HG03558 (cell line): ENCODE measurements at regions not wholly inside any gene's neighbourhood (a gene's known extent, or its start where the extent isn't known, plus 50 kb on each side); places are given as distances from the start of the nearest gene placed in this dataset.

Source experiments
- ATAC-seq: cut with Tn5 transposase; IDR thresholded peaks from one replicate; pipeline ENCODE4 v1.9.1; 2021; ENCODE audit warnings: moderate number of reproducible peaks; ENCODE audit not compliant: unreplicated experiment; ENCODE audit errors: extremely low read depth

DNA sequence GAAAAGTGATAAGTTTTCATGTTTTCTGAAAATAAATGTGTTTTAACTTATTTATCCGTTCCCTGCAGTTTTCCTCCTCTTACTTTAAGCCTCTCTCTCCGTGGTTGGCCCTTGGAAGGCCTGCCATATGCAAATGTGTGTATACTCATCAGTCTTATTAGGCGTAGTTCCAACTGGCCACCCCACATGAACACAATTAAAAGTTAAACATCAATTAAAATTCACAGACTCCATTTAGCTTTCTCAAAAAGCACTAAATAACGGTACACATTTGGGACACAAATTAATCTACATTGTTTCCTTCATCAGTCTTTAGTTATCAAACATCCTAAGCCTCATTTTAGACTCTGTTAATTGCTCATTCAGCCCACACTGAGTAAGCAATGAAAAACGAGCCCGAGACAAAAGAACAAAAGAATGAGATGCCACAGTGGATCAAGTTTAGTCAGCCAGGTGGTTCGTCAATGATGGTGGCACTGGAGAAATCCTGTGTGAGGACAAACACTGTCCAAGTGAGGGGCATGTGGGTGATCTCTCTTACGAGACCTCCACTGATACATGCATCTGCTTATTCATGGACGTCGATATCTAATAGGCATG is 76.0 kb upstream of the TMCC3 start:
- ATAC-seq, result no peak

DNA sequence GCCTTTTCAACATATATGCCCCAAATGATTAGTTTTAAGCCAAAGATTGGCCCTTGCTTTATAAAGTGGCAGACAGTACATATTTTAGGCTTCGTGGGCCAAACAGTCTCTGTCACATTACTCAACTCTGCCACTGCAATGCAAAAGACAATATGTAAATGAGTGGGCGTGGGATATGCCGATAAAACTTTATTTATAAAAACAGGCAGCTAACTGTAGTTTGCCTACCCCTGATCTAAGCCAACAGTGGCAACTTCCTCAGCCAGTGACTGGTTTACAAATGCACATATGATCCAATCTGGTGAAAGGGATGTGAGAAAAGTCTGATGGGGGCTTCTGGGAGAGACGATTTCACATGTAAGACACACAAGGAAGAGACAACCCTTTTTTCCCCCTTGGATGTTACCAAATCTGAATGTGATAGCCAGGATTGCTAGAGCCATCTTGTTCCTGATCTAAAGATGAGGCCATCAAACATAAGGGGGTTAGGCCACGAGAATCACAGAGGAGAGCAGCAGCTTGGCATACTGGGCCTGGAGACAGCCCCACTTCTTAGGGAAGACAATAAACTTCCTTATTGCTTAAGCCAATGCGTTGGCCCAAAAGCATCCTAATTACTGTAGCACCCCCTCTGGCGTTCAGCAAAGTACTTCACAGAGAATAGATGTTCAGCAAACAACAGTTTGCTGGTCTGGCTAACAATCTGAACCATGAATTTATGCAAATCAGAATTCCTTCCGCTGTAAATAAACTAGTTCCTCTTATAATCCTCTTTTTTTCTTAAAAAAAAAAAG is 75.2 kb upstream of the TMCC3 start:
- no peak for ATAC-seq

DNA sequence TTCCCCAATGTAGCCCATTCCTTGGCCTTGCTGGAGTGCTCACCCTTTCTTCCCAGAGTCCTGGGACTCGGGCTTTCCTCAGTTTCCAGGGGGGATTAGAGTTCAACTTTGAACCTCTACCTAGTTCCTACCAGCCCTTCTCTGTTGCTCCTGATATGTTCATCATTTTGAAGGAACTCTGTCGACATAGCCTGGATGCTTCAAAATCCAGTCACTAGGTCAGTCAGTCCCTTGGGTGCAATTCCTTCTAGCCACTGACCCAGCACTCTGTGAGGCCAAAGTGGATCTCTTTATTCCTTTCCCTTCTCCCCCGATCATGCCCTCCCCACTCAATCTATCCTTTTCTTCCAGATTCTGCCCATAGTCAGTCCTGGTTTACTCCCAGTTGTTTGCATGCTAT is 72.3 kb upstream of the TMCC3 start:
- ATAC-seq, result no peak

DNA sequence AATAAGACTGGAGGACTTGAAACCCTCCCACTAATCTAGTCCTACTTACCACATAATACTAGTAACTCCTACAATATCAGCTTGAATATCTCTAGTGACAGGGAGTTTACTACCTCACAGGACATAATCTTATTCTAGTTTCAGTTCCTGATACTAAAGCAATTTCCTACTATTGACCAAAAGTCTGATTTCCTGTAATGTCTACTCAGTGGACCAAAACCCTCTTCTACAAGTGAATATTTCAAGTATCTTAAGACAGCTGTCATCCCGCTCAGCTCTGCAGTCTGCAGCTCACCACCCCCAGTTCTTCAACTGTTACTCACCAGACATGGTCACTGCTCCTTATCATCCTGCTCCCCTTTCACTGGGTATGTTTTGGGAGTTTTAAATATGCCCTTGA is 70.8 kb upstream of the TMCC3 start:
- peak; percentile 84 for ATAC-seq

DNA sequence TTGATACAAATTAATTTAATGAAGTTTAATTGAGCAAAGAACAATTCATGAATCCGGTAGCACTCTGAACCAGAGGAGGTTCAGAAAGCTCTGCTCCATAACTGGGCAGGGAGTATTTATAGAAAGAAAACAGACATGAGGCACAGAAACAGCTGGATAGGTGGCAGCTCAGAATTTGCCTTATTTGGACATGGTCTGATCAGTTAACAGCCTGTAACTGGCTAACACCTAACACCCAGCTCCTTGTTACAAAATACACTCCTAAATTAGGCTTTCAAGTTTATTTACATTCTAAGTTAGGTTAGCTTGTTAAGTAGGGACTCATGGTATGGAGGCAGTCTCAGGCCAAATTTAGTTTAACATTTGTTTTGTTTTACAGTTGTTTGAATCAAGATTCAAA is 67.8 kb upstream of the TMCC3 start:
- no peak for ATAC-seq

DNA sequence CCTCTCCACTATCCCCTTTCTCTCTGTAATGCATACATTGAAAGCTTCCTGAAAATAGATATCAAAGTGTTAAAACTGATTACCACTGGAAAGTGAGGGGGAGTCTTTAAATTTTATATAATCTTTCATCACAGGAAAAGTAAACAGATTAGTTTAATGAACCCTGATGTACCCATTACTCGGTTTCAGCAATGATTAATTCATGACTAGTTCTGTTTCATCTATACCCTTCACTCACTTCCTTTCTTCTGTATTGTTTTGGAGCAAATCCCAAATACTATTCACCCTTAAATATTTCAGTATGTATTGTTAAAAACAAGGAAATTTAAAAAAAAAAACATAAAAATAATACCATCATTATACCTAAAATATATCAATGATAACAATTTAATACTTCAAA is 67.3 kb upstream of the TMCC3 start:
- ATAC-seq, result no peak

DNA sequence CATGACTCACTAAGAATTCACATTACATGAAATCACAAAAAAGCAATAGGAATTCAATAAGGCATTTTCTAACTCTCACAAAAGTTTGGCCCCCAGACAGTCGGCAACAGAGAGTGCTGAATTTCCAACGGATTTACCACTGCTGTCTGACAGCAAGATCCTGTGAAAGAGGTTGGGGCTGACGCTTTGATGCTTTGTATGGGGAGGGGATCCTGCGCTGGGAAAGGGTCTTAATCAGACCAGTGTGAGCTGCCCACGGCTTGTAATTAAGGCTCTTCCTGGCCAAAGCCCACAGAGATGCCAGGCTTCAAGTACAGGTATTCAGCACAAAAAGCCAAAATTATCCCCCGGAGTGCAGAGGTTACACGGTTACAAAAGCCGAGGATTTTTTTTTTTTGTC is 66.8 kb upstream of the TMCC3 start:
- no peak for ATAC-seq

DNA sequence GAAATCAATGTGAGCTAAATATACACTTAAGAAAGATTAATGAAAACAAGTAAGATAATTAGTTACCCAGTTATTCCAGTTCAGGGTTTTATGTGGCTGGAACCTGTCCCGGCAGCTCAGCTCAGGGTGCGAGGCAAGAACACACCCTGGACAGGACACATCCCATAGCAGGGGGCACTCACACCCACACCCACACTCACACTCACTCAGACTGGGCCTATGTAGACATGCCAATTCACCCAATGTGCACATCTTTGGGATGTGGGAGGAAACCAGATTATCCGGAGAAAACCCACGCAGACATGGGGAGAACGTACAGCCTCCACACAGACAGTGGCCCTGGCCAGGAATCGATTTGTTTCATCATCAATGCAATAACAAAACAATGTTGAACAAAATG is 66.0 kb upstream of the TMCC3 start:
- ATAC-seq, result no peak

DNA sequence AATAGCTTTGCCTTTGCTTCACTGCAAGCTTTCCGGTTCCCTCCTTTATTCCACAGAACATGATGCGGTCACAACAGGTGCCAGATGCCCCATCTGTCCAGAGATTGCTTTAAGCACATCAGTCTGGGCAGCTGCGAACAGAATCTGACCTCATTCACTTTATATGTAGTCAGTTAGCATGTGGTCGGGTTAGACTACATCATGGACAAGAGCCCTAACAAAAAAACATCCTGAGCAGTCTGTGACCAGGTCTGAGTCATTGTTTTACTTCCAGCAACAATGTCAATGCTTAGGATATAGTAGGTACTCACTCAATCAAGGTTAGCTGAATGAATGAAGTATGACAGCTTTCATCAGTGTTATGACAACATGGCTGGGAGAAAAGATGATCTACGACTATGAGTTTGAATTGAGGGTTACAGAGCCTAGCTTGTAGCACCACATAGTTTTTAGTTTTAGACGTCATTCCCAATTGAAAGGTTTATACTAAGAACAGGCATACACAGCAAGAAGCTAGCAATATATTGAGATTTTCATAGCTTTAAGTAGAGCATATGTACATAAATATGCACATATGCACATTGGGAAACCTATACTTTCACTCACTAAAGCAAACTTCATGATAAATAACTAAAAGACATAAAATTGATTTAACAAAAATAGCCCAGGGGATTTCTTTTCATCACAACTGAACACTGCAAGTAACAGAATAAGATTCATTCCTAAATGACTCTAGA is 64.2 kb upstream of the TMCC3 start:
- ATAC-seq, result no peak

DNA sequence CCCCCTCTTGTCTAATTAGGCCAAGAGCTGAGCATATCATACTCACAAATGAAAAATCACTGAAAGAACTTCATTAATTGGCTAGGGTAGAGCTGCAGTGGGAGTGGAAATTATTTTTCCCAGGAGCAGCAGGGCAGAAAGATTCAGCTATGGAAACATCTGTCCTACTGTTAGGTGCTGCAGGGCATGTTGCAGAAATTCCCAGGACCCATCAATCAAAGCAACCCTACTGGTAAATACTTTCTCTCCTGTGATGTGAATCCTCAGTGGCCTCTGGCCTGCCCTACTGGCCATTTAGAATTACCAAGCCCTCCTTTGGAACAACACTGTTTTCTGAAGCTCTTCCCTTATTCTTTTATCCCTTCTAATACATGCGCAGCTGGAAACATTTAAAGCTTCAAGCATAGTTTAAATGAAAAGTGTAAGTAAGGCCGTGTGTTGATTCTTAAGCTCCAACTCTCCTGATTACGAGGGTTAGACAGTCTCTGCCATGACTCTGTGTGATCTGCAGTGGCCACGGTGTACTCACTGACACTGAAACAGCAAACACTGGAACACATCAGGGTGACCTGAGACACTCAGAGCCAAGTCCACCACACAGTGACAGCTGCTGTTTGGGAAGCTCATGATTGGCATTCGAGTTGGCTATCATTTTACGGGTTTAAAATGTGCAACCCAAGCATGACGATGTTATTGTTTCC is 62.6 kb upstream of the TMCC3 start:
- no peak for ATAC-seq

DNA sequence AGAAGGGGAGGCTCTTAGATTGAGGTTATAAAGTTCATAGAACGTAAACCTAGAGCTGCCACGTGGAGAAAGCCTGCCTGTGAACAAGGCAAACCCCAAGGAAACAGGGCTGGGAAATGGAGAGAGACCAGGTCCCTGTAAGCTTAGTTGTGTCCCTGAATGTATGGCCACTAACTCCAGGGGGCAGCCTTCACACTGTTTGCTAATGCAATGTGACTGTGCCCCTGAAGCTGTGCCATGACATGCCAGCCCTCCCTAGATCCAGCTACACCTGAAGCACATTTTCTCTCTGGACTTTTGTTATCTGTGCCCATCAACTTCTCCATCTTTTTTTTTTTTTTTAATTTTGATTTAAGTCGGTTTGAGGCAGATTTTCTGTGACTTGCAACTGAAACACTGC is 60.6 kb upstream of the TMCC3 start:
- no peak for ATAC-seq

DNA sequence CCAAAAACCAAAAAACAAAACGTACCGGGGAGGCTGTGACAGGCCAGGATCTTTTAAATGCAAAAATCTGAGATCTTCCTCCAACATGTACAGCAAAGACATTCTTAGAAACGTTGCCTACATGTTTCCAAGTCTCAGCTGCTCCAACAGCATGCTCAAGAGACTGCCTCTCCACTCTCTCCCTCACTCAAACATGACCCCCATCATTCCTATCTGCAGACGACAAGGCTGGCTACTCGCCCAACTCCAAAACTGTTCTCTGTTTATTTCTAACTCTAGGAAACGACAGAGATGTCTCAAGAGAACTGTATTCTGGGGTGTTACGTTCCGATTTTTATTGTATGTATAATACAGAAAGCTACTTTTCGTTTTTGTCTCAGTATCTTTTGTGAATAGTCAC is 57.5 kb upstream of the TMCC3 start:
- ATAC-seq, result no peak

DNA sequence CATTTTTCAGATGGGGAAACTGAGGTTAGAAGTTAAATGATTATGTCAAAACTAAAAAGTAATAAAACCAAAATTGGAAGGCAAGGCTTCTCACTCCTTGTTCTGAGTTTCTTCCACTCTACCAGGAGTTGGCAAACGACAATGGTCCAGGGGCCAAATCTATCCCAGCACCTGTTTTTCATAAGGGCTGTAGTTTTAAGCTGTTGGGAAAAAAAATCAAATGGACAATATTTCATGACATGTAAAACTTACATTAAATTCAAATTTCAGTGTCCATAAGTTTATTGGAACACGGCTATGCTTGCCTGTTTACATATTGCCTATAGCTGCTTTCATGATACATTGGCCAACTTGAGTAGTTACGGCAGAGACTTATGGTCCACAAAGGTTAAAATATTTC is 56.7 kb upstream of the TMCC3 start:
- no peak for ATAC-seq

DNA sequence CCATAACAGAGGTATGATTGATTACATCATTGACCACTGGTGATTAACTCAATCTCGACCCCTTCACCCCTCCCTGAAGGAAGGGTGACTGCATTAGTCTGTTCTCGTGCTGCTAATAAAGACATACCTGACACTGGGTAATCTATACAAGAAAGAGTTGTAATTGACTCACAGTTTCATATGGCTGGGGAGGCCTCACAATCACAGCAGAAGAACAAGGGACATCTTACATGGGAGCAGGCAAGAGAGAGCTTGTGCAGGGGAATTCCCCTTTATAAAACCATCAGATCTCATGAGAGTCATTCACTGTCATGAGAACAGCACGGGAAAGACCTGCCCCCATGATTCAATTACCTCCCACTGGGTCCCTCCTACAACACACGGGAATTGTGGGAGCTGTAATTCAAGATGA is 55.9 kb upstream of the TMCC3 start:
- peak; percentile 82 for ATAC-seq

DNA sequence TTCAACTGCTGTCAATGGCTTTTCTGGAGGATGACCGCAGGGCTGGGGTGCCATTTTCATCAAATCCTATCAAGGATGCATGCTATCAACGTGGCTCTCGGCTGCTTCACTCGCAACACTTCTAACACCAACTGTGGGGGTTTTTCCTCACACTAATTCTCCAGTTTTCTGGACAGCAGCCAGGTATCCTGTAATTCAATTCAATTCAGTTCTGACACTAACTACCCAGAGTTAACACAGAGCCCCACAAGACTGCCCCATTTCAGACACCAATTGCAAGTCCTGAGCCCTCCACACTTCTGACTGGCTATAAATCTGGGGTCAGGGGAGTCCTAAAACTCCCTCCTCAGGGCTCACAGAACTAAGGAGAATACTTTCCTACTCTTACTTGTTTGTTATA is 55.3 kb upstream of the TMCC3 start:
- no peak for ATAC-seq

DNA sequence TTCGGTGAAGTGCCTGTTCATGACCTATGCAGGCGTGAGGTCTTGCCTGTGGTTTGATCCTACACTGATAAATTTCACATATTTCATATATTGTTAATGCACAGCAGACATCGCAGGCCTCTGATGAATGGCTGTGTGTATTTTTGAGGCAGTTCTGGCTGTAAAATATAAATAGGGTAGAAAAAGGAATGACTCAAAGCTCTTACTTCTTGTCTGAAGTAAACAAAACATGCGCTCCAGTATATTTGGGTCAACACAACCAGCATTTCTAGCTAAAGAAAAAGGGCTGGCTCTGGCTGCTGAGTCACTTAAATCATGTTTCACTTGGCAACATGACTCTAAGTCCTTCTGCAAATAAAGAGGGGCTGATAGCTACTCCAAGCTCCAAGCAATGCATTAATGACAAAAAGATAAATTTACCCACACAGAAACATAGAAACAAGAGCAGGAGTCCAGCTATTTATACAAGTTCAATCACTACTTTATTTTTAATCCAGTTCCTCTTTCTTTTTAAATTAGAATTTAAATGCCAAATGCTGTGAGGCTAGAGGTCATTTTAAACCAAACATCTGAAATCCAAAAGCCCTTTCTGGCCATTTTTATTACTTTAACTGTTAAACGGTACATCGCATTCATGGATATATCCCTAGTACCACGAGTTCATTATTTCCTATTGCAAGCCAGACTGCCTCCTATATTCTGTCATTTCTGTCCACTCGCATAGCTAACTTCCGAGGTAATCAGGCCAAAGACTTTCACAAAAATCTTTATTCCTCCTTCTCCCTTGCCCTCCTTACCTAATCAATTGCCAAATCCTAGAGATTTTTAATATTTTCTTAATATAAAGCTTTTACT is 54.3 kb upstream of the TMCC3 start:
- no peak for ATAC-seq

DNA sequence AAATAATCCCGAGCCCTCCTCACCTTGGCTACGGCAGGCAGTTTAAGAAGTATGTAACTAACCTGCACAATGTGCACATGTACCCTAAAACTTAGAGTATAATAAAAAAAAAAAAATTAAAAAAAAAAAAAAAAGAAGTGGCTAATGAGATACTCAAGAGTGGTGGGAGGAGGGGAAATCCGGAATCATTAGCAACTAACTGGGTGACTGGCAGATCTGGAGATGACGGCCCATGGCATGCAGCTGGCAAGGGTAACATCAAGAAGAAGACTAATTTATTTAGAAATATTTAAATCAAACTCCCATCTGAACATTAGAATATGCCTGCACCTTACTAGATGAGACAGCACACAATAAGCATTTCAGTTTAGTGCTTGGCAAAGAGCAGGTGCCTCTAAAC is 52.3 kb upstream of the TMCC3 start:
- no peak for ATAC-seq

DNA sequence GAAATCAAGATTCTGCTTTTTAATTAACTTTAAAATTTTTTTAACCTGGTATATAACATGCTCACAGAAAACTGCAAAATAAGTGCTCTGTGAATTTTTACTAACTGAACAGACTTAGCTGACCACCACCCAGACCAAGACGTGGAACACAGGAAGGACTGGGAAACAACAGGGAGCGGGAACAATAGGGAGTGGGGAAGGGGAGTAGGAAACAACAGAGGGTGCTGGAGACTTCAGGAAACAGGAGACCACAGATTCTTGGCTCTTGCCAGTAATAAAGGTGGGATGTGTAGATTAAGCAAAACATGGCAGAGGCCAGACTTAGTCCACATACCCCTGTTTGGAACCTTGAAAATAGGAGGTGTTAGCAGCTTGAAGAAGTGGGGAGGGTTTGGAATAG is 51.4 kb upstream of the TMCC3 start:
- no peak for ATAC-seq

DNA sequence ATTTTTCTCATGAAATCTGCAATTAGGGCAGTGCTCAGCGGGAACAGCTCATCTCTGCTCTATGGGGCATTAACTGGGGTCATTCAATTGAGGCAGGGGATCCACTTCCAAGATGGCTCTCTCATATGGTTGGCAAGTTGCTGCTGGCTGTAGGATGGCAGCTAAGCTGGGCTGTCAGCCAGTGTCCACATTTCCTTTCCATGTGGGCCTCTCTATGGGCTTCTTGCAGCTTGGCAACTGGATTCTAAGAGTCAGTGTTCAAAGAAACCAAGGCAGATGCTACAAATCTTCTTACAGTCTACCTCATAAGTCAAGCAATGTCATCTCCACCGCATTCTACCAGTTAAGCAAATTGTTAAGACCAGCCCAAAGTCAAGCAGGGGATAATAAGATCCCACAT is 50.3 kb upstream of the TMCC3 start:
- ATAC-seq, result no peak
